ENCODE measurements at regions not wholly inside any gene's neighbourhood (a gene's known extent, or its start where the extent isn't known, plus 50 kb on each side); places are given as distances from the start of the nearest gene placed in this dataset.

DNA sequence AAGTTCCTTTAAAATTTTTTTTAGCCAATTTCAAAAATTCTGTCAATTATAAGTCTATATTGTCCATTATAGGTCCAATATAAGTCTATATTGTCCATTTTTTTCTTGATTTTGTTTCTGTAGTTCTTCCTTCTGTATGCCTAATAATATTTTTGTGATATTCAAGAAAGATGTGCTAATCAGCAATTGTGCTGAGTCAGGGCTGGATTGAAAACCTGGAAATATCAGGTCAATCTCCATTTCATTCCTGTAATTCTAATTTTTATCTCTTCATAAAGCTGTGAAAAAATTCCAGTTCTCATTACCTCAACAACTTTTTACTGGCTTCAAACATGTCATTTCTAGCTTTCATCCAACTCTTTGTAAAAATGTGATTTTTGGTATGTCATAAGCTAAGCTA is 353.7 kb downstream of the SLITRK6 start:
- DNase-seq: no peak

DNA sequence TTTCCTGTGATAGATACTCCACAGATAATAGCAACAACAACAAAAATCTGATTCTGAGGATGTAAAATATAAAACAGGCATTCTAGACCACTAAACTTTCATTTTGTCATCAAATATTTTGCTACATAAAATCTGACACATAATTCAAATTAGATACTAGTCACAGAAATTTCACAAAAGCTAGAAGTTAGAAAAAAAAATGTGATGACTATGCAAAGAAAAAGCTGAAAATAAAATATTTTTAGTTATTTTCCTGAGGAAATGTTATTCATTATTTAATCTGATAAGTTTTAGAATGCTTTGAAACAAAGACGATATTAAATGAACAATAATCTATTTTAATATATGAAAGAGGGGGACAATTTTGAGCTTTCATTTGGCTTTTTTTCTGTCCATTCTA is 357.2 kb downstream of the SLITRK6 start:
- no peak for DNase-seq

DNA sequence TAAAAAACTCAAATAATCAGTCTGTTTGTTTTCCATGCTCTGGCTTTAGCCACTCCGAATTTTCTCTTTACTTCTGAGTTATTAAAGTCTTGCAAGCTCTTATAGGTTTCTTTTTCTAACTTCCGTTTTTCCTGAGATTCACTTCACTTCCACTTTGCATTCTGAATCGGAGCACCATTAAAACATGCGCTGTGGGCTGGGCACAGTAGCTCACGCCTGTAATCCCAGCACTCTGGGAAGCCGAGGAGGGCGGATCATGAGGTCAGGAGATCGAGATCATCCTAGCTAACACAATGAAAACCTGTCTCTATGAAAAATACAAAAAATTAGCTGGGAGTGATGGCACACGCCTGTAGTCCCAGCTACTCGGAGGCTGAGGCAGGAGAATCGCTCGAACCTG is 357.9 kb downstream of the SLITRK6 start:
- DNase-seq: no peak

DNA sequence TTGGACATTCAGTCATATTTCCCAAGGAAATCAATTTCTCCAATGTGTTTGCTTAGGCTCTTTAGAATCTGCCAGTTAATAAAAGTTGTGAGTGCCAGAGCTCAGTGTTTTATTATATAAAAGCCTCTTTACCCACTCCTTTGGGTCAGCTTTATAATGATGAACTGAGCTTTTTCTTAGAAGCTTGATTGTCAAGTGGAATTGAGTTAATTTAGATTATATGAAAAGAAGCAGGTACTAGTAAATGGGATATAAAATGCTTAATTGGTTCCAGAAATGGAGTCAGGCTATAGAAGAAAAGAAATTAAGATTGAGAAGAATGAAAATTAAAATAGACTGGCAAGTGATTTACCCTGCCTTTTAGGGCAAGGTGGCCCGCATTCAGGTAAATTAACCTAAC is 363.2 kb downstream of the SLITRK6 start:
- no peak for DNase-seq

DNA sequence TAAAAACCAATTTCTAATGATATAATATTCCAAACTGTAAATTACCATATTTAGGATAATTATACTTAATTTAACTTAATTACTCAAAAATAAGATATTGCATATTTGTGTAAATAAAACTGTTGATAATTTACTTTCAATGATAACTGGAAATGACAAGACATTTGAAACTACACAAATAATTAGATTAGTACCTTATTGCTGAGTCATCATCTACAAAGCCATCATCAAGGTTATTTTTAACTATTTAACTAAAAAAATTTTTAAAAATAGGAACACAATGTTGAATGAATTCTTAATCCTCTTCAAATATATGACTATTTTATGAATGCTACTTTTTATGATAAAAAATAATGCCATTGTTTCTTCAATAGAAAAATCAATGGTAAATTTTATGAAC is 364.3 kb downstream of the SLITRK6 start:
- no peak for DNase-seq

DNA sequence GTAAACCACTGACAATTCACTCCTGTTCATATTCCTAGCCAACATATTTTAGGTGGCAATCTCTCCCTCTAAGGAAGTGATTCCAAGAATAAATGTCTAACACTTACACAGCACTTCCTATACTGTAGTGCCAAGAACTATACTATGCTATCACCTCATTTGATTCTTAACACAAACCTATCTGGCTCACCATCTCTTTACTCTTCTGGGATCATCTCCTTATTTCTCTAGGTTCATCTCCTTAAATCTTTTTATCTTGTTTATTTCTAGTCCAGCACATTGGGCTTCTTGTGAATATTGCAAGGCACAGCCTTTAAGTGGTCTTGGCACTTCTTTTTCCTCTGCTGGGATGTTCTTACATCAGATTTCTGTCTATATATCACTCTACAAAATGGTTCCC is 366.3 kb downstream of the SLITRK6 start:
- DNase-seq: no peak

DNA sequence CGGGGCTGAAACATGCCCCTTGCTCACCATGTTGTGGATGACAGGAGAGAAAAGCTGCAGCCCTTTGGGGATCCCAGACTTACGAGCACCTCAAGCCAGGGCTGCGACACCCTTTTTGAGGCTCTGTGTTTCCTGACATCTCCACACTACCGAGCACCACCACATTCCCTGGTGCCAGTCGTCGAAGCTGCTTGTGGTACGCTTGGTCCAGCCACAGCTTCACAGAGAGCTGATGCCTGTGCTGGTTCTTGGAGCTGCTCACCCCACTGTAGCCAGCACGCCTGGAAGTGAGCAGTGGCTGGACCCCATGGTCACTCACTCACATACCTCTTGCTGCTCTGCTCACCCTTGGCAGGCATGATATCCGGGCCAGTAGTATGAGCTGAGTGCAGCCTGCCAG is 367.5 kb downstream of the SLITRK6 start:
- DNase-seq: no peak

DNA sequence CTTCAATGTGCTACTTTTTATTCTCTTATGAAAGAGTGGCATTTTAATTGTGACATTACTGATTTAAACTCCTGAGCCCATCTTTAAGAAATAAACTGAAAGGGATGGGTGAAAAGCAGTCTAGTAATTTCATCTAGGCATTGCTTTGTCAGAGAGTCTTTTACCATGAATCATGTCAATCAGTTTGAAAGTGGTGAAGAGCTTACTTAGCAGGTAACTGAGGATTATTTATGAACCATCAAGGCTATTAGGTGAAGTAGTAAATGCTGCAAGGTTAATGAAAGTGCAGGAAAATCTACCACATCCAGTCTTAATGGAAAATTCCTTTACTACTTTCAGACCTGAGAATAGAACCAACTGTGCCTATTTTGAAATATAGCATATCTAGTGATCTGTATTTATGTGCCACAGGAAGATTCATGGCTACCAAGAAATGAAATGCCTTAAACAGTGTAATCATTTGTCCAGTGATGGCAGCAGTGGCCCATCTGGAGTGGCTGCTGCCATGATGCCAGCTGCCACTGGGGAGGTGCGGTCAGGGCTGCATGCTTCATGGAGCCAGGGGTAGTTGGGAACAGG is 368.9 kb downstream of the SLITRK6 start:
- DNase-seq: no peak

DNA sequence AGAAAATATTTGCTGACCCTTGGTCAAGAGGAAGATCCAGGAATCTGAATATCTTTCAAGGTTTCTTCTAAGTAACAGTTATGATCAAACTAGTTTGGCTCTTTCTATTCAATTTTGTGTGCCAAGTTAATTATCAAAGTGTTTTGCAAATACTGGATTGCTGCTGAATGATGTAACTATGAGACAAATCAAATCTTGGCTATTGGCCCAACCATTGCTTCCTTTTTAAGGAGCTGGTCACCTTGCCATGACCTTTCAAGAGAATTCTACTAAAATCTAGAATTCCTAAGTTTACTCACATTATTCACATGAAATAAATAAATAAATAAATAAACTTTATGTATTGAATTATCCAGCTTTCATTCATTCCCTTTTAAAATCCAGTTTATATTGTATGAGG is 371.8 kb downstream of the SLITRK6 start:
- no peak for DNase-seq

DNA sequence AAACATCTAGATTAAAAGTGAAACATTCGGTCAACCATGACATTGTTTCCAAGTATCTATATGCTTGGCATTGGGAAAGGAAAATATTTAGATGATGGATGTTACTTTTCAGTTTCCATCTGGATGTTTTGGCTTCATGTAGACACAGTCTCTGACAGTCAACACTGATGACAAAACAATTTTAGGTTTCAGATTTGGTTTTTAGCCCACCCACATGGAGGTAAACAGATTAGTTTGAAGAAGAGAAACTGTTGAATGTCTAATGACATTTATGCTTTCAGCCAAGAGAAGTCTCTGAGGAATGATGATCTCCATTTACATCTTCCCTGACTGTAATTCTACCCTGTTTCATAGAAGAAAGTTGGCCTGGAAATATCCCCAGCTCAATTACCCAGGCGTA is 379.1 kb downstream of the SLITRK6 start:
- no peak for DNase-seq

DNA sequence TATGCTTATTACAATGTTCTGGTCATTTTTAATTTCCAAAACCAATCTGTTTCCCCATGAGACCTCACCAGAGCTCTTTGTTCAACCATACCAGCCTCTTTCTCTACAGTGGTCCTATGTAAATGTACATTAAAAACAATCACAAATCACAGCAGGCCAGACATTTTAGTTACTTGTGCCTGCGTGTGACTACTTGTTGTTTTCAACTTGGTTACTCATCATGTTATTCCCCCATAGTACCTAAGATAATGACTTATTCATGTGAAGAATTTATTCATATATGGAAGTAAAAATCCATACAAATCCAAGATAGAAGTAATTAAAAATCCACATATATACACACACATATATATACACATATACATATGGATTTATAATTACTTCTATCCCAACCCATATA is 379.6 kb downstream of the SLITRK6 start:
- no peak for DNase-seq

DNA sequence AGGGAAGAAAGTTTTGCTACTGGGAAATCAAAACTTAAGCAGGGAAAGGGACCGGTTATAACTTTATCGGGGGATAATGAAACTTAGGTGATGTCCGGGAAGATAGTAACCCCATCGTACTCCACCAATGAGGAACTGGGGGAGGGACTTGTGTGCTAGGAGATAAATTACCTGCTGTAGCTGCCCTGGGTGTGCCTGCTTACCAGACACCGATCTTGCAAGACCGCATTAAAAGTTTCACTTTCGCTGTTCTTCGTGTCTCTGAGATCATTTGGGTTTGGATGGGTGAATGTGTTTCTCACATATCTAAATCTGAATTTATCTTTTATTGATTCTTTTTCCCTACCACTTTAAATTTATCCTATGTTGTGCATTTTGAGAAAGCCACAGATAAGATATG is 381.4 kb downstream of the SLITRK6 start:
- DNase-seq: no peak

DNA sequence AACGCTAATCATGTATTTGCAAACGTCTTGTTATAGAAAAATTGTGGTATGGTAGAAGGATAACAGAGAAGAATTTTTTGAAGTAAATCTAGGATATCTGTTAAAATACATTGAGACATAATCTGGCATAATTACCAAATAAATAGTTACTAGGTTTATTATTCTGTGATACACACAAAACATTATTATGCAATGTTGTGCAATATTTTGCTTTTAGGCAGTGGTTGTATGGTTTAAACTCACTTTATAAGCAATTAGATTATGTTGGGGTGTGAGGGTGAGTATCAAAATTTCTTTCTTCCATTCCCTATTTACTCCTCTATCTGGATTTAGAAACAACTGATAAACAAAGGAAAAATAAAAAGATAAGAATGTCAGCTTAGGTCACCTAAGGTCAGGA is 385.6 kb downstream of the SLITRK6 start:
- no peak for DNase-seq

DNA sequence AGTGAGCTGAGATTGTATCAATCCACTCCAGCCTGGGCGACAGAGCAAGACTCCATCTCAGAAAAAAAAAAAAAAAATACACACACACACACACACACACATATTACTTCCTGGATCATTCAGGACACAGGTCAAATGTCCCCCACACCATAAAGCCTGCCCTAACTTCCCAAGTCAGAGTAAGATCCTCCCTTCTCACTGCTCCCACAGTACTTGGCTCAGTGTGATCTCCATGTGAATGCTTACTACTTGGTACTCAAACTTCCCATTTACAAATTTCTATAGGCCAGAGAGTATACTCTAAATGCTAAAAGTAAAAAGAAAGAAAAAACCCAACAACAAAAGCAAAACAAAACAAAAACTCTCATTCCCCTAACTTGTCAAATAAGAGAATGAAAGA is 386.8 kb downstream of the SLITRK6 start:
- no peak for DNase-seq

DNA sequence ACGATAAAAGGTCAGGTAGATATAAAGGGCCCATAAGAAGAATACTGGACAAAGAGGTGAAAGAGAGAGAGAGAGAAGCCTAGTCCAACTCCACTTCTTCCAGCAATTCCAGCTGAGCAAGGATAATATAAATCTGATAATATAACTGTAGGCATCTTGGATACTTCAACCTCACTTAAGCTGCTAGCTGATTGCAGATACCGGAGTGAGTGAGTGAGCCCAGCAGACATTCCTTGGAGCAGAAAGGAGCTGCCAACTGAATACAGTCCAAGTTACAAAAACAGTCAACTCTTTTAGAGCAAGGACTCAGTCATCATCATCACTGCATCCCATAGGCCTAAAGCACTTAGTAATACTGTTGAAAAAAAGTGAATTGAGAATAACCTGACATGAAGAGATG is 387.6 kb downstream of the SLITRK6 start:
- no peak for DNase-seq

DNA sequence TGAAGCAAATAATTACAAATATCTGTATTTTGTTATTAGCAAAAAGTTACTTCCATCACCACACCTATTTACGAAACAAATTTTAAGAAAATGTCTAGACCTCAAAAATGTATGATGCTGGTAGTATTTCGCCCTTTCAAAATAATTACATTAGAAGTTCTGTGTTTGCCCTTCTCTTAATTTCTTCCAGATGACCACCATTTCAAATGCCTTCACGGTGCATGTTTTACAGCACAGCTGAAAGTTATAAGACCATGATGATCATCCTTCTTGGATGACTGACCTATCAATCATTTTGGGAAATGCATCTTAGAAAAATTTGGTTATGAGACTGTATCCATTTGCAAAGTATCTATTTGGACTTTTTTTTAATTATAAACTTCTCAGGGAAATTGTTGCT is 390.8 kb downstream of the SLITRK6 start:
- DNase-seq: no peak

DNA sequence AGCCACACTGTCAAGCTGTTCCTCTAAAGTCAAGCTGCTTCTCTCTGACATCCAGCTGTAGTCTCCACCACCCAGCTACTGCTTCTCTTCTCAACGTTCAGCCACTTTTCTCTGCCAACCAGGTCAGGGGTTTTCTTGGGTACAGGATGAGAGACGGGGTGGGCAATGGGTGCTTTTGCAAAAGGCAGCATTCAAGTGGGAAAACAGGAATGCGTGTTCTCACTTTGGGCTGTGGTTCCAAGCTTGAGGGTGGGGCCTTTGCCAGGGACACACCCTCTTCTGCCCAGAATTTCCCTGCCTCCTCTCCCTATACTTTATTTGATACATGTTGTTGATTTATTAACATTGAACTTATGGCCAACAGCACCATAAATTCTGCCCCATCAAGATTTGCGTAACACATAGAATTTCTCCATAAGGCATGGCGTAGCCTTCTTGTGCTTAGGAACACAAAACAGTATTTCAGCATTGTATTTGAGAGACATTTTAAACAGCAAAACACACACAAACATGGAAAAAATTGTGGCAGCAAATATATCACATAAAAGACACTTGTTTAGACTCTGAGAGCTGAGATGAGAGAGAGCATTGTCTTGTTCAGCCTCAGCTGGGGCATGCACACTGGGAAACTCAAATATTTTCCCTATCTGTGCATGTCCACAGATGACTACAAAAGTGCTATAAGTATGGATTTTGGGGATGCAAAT is 392.8 kb downstream of the SLITRK6 start:
- DNase-seq: no peak

DNA sequence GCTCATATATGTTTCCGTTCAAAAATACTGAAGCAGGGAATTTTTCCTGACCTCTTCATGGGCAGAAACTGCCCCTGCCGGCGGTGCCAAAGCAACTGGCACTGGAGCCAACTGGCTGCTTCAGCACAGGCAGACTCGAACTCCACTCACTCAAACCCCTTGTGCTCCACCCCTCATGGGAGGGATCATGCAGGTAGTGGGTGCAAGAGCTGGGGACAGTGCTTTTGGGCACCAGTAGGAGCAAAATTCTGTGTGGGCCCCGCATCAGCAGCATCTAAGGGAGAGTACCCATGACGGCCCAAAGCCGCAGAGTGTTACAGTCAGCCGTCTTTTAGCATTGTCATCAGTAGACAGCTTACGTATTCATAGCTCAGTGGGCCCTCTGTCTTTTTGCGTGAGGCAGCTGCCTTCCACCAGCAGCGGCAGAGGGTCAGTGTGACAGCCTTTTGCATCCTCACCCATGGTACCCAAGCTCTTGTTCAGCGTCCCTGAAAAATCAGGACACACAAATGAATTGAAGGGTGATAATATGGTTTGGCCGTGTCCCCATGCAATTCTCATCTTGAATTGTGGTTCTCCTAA is 393.8 kb downstream of the SLITRK6 start:
- no peak for DNase-seq

DNA sequence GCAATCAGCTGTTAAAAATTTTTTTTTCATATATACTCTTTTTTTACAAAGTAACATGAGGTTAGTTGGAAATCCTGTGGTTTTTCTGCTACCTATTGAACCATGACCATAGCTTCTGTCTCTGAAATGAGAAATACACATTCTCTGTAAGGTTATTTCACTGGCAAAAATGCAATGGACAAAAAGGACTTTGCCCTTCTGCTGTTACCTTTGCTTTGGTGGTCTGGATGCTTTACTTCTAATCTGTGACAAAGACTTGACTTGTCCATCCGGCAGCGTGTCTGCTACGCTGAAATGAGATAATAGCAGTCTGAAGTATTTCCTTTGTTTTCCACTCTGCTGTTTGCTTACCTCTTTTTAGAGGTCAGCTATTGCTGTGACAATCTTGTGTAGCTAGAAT is 412.8 kb downstream of the SLITRK6 start:
- peak; percentile 88 for DNase-seq

DNA sequence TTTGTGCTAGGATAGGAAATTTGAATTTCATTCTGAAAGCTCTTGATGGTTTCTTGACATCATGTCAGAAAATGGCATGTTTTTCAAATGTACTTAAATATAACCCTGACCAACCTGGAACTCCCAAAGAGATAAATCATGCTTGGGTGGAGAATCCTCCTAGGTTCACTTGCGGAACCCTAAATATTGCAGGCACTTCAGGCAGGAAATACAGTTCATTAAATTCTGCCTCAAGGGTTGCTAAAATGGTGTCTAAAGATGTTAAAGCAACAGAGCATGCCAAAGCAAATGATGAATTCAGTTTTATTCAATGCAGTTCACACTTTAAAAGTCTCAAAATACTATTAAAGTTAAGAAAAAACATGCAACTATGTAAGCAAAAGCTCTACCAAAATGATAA is 415.9 kb downstream of the SLITRK6 start:
- DNase-seq: no peak

DNA sequence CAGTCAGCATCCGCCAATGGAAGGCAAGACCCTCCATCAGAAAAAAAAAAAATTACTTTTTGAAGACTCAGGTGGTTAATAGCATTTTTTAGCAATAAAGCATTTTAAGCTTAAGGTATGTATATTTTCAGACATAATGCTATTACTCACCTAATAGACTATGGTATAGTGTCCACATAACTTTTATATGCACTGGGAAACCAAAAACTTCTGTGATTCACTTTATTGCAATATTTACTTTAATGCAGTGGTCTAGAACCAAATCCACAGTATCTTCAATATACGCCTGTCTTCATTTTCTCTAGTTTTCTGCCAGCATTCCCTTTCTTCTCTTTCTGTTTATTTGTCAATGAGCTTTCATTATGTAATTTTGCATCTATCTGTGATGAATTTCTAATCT is 418.1 kb downstream of the SLITRK6 start:
- DNase-seq: no peak

DNA sequence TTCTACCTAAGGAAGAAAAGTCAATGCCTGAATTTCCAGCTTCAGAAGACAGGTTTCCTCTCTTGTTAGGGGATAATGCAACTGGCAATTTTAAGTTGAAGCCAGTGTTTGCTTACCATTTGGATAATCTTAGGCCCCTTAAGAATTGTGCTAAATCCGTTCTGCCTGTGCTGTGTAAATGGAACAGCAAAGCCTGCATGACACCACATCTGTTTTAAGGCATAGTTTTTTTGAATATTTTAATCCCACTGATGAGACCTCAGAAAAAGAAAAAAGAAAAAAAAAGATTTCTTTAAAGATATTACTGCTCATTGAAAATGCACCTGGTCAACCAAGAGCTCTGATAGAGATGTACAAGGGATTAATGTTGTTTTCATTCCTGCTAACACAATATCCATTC is 419.2 kb downstream of the SLITRK6 start:
- no peak for DNase-seq

DNA sequence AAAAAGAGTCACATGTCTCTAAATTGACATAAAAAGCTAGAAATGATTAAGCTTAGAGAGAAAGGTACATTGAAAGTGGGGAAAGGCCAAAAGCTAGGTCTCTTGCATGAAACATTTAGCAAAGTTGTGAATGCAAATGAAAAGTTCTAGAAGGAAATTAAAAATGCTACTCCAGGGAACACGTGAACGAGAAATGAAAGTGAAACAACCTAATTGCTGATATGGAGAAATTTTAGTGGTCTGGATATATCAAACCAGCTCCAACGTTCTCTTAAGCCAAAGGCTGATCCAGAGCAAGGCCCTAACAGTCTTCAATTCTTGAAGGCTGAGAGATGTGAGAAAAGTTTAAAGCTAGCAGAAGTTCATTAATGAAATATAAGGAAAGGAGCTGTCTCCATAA is 419.8 kb downstream of the SLITRK6 start:
- no peak for DNase-seq

DNA sequence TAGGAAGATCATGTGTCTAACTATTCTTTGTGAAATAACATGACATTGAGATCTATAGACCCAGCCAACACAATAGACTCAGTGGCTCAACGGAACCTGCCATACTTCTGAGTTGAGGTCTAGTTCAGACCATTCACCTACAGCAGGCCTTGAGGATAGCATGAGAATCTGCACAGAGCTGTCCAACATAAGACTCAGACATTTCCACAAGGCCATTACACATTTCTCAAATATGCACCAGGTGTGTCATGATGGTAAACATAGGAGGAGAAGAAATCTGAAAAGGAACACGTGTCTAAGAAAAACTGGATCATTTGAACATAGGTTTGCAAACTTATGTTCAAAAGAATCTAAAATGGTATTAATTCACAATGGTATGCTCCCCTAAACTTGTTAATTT is 421.4 kb downstream of the SLITRK6 start:
- DNase-seq: no peak

DNA sequence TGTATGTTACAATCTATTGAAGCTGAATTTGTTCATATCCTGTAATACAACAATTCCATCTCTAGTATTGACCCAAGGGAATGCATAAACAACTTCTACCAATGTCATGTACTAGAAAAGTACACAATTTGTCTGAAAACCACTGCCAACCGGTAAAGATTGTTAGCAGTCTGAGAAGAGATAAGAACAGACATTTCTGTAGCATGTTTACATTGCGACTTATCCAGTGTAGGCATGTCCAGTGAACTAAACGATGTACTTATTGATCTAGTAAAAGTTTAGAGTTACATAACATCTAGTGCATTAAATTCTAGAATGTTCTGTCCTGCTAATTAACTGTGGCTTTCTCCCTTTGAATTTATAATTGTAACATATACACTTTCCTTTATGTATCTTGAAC is 425.9 kb downstream of the SLITRK6 start:
- DNase-seq: no peak

All from SHP77 treated with DMSO at 0.1 percent for 48 hours (cell line).